ENCODE measurements at regions not wholly inside any gene's neighbourhood (a gene's known extent, or its start where the extent isn't known, plus 50 kb on each side); places are given as distances from the start of the nearest gene placed in this dataset.

DNA sequence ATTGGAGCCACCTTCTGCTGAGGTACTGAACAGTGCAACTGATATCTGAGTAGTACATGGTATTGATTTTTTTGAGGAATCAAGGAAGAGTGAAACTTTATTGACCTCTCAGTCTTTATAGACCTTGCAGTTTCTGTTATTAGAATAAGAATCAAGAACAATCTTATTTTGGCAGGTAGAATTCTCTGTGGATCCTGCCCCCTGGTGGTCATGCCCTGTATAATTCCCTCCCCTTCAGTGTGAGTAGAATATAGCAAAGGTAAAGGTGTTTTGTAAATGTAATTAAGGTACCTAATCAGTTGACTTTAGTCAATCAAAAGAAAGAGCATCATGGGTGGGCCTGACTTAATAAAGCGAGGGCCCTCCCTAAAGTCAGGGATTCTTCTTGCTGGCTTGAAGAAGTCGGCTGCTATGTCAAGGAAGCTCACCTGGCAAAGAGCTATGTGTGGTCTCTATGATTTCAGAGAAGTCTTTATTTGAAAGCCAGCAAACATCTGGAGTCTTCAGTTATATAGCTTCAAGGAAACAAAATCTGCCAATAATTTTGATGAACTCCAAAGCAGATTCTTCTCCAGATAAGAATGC is 142.8 kb downstream of the LSM5 start:
- peak; percentile 2 to 21 (median 3) for DNase-seq (ENCODE audit: low read depth in 3 of 3)

DNA sequence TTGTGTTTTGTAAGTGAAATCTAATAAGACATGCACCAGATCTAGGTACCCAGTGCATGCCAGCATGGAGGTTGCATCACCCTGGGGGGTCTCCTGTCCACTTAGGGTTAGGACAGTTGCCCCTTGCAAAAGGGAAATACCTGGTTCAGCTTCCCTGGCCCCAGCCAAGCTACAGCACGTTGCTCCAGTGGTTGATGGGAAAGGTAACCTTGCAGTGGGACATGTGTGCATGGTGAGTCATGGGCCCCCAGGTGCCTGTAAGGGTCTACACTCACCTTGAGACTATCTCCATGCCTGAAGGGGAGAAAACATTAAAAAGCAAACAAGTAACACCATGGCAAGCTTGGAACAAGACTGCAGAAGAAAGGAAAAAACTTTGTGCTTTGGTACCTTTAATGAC is 143.9 kb downstream of the LSM5 start:
- no peak for DNase-seq (ENCODE audit: low read depth in 3 of 3)

DNA sequence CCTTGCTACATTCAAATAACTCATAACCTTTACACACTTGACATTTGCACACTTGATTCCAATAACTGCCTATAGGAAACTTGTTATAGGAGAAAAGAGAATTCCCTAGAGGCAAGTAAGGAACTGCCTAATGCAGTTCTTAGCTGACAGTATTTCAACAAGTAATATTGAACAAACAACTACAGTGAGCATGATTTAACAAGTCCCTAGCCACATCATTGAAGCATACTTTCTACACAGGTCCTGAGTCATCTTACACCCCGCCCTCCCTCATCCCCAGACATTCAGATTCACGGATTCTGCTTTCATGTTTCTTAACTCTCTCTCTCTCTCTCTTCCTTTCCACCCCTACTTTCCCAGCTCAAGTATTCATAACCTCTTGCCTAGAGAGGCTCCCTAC is 153.5 kb downstream of the LSM5 start:
- DNase-seq (ENCODE audit: low read depth in 3 of 3) = no peak

- no peak for DNase-seq (ENCODE audit: low read depth in 3 of 3)
Observed at GRCh38 chr7:32335107-32335506, 155.1 kb downstream of the LSM5 start.

DNA sequence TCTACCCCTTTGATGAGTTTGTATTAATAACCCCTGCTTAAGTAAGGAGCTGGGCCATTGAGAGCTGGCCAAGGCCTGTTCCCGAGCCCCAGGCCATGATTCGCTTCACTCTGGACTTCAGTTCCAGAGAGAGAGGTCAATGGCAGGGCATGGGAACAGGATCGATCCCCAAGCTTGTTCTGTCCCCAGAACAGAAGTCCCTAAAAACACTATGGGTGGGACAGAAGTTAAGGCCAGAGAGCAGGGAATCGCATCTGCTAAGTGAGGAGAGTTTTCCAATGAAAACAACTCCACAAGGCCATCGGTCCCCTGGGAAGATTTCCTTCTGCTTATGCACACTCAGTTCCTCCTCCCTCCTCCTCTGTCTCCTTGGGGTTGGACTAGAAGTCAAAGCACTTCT is 159.6 kb downstream of the LSM5 start:
- no peak for DNase-seq (ENCODE audit: low read depth in 3 of 3)

DNA sequence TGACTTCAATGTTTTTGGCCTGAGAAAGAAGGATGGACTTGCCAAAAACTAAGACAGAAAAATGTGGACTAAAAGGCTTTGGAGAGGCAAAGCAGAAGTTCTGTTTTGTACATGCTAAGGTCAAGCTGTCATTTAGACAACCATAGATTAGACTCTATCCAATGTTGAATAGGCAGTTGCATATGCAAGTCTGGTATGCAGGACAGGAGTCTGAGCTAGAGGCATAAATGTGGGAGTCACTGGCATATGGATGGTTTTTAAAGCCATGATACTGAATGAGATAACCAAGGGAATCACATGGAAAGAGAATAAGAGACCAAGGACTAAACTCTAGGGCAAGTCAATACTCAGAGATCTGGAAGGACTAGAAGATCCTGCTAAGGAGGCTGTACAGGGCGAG is 164.1 kb downstream of the LSM5 start:
- DNase-seq (ENCODE audit: low read depth in 3 of 3) = no peak

DNA sequence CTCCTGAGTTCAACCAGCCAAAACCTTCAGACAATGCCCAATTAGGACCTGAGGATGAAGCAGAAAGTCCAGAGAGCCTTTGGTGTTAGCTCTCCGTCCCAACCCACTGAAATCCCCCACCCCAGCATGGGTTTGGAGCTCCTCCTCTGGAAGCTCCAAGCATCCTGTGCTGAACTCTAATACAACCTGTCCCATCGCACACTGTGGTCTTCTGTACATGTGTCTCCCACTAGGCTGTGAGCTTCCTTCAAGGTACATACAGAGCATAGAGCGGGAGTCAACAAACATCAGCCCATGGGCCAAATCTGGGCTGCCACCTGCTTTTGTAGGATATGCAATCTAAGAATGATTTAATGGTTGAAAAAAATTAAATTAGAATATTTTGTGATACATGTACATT is 166.5 kb downstream of the LSM5 start:
- no peak for DNase-seq (ENCODE audit: low read depth in 3 of 3)

- no peak for DNase-seq (ENCODE audit: low read depth in 3 of 3)
Observed at GRCh38 chr7:32319012-32319382, 171.2 kb downstream of the LSM5 start.

DNA sequence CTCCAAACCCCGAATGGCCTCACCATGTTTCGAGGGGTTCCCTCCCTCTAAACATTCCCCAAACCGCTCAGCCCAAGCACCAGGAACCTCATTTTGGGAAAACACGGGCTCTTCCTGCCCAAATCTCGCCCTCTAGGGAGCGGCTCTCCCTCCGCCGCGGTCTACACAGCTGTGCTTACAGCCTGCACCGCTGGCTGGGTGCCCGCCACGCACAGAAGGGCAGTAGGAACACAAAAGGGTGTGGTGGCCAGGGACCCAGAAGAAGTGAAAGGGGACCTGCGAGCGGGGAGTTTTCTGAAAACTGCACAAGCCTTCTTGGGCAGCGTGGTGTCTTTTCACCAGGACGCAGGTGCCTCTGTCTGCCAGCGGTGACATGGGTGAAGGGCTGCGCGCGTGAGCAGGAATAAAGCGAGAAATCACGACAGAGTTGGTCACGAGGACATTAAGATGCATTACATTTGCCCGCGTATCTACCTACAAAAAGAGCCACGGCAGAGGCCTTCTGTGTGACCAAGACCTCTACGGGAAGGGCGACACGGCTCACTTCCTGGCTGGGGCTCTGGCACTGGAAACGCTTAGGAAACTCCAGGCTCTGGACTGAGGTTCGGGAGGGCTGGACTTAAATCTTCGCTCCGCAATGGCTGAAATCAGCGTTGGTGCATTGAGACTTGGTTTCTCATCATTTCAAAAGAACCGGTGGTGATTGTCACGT is 171.7 kb downstream of the LSM5 start:
- no peak for DNase-seq (ENCODE audit: low read depth in 3 of 3)

GRCh38 chr7:32316839-32317238 is 173.3 kb downstream of the LSM5 start:
- no peak for DNase-seq (ENCODE audit: low read depth in 3 of 3)

- DNase-seq (ENCODE audit: low read depth in 3 of 3) = no peak
Observed at GRCh38 chr7:32314761-32315160, 175.4 kb downstream of the LSM5 start.

DNA sequence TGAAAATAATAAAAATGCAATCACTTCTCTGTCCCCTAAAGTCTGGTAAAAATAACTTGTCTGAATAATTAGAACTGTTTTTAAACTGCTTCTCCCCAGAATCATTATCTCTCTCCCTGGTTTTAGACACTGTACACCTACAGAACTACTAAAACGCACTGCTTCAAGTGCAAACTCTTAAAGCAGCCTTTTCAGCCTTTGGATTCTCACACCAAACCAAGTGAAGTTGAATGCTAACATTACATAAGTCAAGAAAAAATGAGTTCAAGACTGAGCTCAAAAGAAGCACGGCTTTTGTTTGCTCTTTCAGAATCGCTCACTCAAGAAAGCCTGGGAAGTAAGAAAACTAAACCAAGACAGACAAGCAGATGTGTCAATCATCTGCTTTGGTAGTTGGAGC is 188.8 kb downstream of the LSM5 start:
- DNase-seq (ENCODE audit: low read depth in 3 of 3) = no peak

DNA sequence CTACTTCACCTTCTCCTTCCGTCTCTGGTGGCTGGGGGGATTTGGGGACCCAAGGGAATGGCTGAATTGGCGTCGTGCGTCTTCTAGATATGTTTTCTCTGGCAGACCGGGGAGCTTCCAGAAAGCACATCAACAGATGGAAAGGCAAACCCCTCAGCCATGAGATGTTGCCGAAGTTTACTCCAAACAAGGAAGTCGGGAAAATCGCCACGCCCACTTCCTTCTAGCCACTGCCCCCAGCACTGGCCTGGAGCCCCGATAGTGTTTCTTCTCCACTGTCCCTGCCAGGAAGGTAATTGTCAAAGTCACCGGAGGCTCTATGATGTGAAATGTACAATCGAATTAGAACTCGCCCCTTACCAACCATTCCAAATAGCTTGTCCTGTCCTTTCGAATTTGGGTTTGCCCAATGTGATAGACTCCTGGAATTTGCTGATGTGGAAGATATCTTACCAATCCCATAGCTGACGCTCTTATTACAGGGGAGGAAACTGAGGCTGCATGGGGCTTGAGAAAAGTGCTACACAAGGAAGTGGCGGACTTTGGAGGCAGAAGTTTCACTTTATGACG is 191.0 kb downstream of the LSM5 start:
- DNase-seq (ENCODE audit: low read depth in 3 of 3) = no peak

- DNase-seq (ENCODE audit: low read depth in 3 of 3) = no peak
Observed at GRCh38 chr7:32298408-32299132, 191.6 kb downstream of the LSM5 start.

GRCh38 chr7:32293833-32294232 is 196.3 kb downstream of the LSM5 start:
- no peak for DNase-seq (ENCODE audit: low read depth in 3 of 3)

GRCh38 chr7:32289651-32290414 is 200.3 kb downstream of the LSM5 start:
- DNase-seq (ENCODE audit: low read depth in 3 of 3) = no peak

- DNase-seq (ENCODE audit: low read depth in 3 of 3) = no peak
Observed at GRCh38 chr7:32285698-32286097, 204.5 kb downstream of the LSM5 start.

GRCh38 chr7:32283546-32283945 is 206.6 kb downstream of the LSM5 start:
- DNase-seq (ENCODE audit: low read depth in 3 of 3) = no peak

- DNase-seq (ENCODE audit: low read depth in 3 of 3) = no peak
Observed at GRCh38 chr7:32279500-32279899, 209.3 kb upstream of the PDE1C start.

DNA sequence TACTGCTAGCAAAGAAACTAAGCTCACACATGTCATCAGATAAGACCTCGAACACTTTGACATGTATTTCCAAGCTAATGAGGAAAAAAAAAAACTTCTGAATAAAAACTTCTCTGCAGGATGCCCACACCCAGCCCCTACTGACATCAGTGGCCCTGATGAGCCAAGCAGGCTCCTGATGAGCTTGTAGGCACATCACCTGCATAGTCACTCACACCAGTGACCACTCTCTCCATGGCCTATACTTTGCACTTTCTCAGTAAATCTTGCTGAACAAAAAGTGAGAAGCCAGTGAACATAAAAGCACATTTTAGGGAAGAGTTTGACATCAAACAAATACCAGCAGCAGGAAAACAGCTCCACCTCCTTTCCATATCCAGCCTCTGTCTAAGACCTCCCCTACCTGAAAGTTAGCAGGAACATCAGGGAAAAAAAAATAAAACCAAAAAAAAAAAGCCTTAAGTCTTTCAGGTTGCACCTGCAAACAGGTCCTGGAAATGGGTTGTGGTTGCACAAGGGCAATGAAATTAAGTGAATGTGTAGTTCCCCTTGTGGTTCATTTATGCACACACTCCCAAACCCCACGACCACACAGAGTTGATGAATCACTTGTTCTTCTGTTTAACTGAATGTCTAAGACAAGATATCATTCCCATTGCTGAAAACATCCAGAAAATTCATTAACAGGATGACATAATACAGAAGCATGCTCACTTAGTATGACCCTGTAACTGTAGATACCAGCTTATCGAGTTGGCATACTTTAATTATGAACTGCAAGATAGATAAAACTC is 205.2 kb upstream of the PDE1C start:
- no peak for DNase-seq (ENCODE audit: low read depth in 3 of 3)

DNA sequence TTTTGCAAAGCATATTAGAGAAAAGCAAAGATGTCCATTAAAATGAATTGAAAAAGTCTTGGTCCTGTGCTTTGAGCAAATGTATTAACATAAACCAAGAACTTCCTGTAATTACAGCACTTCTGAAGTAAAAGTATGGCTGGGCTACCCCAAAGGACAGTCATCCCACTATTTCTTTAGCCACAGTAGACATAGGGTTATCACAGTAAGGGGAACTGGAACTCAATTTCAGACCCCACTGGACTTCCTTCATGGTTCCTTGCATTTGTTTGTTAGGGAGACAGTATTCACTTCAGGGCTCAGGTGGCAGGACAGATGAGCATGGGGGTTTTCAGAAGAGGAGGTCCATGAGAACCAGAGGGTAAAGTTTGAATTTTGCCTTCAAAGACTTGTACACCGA is 203.1 kb upstream of the PDE1C start:
- DNase-seq (ENCODE audit: low read depth in 3 of 3) = no peak
